Endothelial cell of umbilical vein (primary cell): ENCODE measurements at regions not wholly inside any gene's neighbourhood (a gene's known extent, or its start where the extent isn't known, plus 50 kb on each side); places are given as distances from the start of the nearest gene placed in this dataset.

Experiments used
- CTCF ChIP-seq, 2 donors: IDR thresholded peaks; 1 replicate in 1 of 2; 2 replicates in 1 of 2; pipeline ENCODE4 v1.5.1; 2011; ENCODE audit warnings: low read length in 2 of 2, mild to moderate bottlenecking in 2 of 2, moderate library complexity in 2 of 2, control low read depth in 1 of 2, inconsistent platforms in 1 of 2, low read depth in 1 of 2; ENCODE audit not compliant: insufficient read depth in 1 of 2; ENCODE audit errors: extremely low read depth in 1 of 2
- MAX ChIP-seq: IDR thresholded peaks from 2 replicates; pipeline ENCODE4 v1.6.1; 2011; ENCODE audit not compliant: insufficient read depth, insufficient read length
- POLR2A ChIP-seq: IDR thresholded peaks from 2 replicates; pipeline ENCODE4 v1.6.1; 2012; ENCODE audit warnings: low read depth, mild to moderate bottlenecking, control low read depth, low read length
- POLR2AphosphoS5 ChIP-seq: IDR thresholded peaks from 2 replicates; pipeline ENCODE4 v1.6.1; 2012; ENCODE audit warnings: low read depth, mild to moderate bottlenecking, control low read depth, low read length, moderate library complexity; ENCODE audit not compliant: insufficient read depth

- TF ChIP-seq POLR2AphosphoS5 (no peak), CTCF (IDR thresholded peaks at IDR 0.05; ENCODE audit: extremely low read depth in 1 of 2, insufficient read depth in 1 of 2, low read depth in 1 of 2, low read length in 2 of 2) (no peak), POLR2A (no peak), MAX (no peak)
Measured at GRCh38 chr2:60604486-60605064, 51.1 kb upstream of the BCL11A start.
